HFFc6 (cell line): ENCODE measurements at regions not wholly inside any gene's neighbourhood (a gene's known extent, or its start where the extent isn't known, plus 50 kb on each side); places are given as distances from the start of the nearest gene placed in this dataset.
"Not testable (repeated sequence)": the region's sequence is repeated elsewhere in the genome, so short reads cannot be mapped to it uniquely, and the experiment has no call there.

Source experiments
- DNase-seq: peaks from one replicate; pipeline ENCODE4 v3.0.0-alpha.2; 2018
- H3K27ac Mint-ChIP-seq: 2 replicates; pipeline ENCODE4 v1.8.0; 2020; ENCODE audit warnings: mild to moderate bottlenecking, mixed read lengths
- H3K27me3 Mint-ChIP-seq: 2 replicates; pipeline ENCODE4 v1.8.0; 2021; ENCODE audit warnings: mild to moderate bottlenecking, moderate library complexity, mixed read lengths; ENCODE audit not compliant: insufficient read depth
- H3K36me3 Mint-ChIP-seq: 2 replicates; pipeline ENCODE4 v1.8.0; 2021; ENCODE audit warnings: low read depth, mixed read lengths
- H3K4me1 Mint-ChIP-seq: 2 replicates; pipeline ENCODE4 v1.8.0; 2020; ENCODE audit warnings: low read depth, mixed read lengths
- H3K4me3 Mint-ChIP-seq: 2 replicates; pipeline ENCODE4 v1.8.0; 2020; ENCODE audit warnings: mild to moderate bottlenecking, moderate library complexity, mixed read lengths
- H3K9me3 Mint-ChIP-seq: 2 replicates; pipeline ENCODE4 v1.8.0; 2020; ENCODE audit warnings: mild to moderate bottlenecking, mixed read lengths
- TF ChIP-seq, protein P1 (sequence below): fragments of 200-600 bp; sonication (generic); IDR thresholded peaks from 2 replicates; pipeline ENCODE4 v1.5.0; 2021; ENCODE audit warnings: antibody characterized with exemption, mild to moderate bottlenecking

DNA sequence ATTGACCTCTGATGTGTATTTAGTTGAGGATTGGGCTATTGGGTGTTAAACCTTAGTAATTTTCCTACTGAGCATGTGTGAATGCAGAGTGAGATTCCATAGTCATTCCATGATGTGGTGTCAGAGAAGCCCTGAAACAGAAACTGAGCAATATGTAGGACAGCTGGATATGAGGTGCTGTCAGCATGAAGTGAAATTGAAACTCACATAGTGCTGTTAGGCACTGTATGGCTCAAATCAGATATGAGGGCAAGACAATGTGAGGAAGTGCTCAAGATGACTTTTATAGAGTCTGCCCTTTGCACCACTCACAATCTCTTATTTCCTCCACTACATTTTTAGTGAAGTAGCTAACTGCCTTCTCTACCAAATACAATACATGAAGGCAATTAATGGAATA, 188.3 kb downstream of the SH3BGRL start:
- Mint-ChIP-seq H3K4me1 (no peaks in the 10 kb centered on the region), H3K27me3 (no peaks in the 10 kb centered on the region), H3K4me3 (no peak overlapping the region), H3K36me3 (no peaks in the 10 kb centered on the region), H3K27ac (no peak overlapping the region), H3K9me3 (no peaks in the 10 kb centered on the region)
- TF ChIP-seq, protein P1, sequence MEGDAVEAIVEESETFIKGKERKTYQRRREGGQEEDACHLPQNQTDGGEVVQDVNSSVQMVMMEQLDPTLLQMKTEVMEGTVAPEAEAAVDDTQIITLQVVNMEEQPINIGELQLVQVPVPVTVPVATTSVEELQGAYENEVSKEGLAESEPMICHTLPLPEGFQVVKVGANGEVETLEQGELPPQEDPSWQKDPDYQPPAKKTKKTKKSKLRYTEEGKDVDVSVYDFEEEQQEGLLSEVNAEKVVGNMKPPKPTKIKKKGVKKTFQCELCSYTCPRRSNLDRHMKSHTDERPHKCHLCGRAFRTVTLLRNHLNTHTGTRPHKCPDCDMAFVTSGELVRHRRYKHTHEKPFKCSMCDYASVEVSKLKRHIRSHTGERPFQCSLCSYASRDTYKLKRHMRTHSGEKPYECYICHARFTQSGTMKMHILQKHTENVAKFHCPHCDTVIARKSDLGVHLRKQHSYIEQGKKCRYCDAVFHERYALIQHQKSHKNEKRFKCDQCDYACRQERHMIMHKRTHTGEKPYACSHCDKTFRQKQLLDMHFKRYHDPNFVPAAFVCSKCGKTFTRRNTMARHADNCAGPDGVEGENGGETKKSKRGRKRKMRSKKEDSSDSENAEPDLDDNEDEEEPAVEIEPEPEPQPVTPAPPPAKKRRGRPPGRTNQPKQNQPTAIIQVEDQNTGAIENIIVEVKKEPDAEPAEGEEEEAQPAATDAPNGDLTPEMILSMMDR = no peak
- DNase-seq = no peak

DNA sequence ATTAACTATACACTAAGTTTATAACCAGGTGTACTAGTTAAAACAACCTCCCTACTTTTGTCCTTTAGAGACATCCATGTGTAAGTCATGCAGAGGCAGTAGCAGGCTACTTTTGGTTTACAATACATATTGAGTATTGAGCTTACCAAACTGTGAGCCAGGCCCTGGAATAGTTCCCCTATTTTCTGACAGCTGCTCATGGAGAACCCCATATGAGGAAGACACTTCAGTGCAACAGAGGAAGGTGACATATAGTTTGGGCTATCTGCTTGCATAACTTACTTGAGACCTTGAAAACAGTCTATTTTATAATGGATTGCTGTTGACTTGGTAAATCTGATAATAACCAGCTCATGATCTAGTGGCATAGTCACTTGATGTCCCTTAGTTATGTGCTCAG, 190.5 kb downstream of the SH3BGRL start:
- TF ChIP-seq, protein P1 = no peak
- Mint-ChIP-seq H3K4me3 (no peak overlapping the region), H3K27ac (no peak overlapping the region), H3K4me1 (no peaks in the 10 kb centered on the region), H3K9me3 (no peaks in the 10 kb centered on the region), H3K36me3 (no peaks in the 10 kb centered on the region), H3K27me3 (no peaks in the 10 kb centered on the region)
- no peak for DNase-seq

DNA sequence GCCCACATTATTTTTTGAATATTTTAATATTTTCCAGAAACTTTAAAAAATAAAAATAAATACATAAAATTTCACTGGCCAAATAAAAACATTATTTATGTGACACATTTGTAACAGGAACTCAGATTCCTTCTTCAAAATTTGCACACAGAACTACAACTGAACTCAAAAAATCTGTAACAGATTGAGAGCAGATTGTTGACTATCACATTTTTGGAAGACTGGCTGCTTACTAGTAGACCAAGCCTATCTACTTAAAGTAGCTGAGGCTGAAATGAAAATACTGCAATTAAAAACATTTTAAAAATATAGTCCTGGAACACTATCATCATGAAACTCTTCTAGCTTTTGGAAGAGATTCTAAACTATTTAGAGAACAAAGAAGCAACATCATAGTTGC, 203.9 kb downstream of the SH3BGRL start:
- DNase-seq = no peak
- H3K27ac Mint-ChIP-seq = no peak overlapping the region
- peaks cover 8% of the 10 kb centered on the region for H3K4me1 Mint-ChIP-seq
- no peaks in the 10 kb centered on the region for H3K9me3 Mint-ChIP-seq
- H3K36me3 Mint-ChIP-seq = no peaks in the 10 kb centered on the region
- H3K27me3 Mint-ChIP-seq = no peaks in the 10 kb centered on the region
- TF ChIP-seq, protein P1 = no peak
- no peak overlapping the region for H3K4me3 Mint-ChIP-seq

DNA sequence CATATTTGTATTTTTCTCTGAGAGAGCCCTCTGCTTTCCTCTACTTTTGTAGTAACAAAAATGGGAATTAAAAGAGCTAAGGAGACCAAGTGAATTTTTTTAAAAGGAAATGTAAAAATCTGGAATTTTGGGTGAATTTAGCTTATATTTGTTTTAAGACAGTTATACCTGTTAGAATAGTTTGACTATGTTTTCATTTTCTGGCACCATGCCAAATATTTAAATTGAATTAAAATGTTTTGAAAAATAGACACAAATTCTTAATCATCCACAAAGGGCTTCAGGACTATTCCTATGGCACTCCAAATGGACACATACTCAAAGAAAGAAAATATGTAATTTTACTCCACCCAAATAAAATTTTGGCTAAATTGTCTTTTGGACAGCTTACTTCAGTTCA, 209.6 kb downstream of the SH3BGRL start:
- no peaks in the 10 kb centered on the region for H3K9me3 Mint-ChIP-seq
- no peak for DNase-seq

DNA sequence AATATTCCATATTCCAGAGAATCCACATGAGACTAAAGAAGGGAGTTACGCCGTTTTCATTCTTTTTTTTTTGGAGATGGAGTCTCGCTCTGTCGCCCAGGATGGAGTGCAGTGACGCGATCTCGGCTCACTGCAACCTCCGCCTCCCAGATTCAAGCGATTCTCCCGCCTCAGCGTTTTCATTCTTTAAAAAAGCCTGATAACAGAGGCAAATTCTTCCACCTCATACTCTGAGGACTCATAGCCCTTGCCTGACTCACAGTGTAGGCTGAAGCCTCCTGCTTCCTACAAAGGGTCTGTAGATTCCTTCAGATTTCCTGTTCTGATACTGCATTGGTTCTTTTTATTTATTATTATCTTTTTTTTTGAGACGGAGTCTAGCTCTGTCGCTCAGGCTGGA, 210.5 kb downstream of the SH3BGRL start:
- Mint-ChIP-seq H3K27me3 (no peaks in the 10 kb centered on the region), H3K4me3 (no peak overlapping the region), H3K36me3 (no peaks in the 10 kb centered on the region), H3K9me3 (no peaks in the 10 kb centered on the region), H3K27ac (no peak overlapping the region), H3K4me1 (peaks cover 8% of the 10 kb centered on the region)
- TF ChIP-seq, protein P1 = no peak
- DNase-seq = no peak

More for the DNA sequence above, 209.6 kb downstream of the SH3BGRL start:
- H3K4me3 Mint-ChIP-seq = no peak overlapping the region
- no peaks in the 10 kb centered on the region for H3K36me3 Mint-ChIP-seq
- no peaks in the 10 kb centered on the region for H3K27me3 Mint-ChIP-seq
- TF ChIP-seq, protein P1 = no peak
- H3K27ac Mint-ChIP-seq = no peak overlapping the region
- peaks cover 8% of the 10 kb centered on the region for H3K4me1 Mint-ChIP-seq

DNA sequence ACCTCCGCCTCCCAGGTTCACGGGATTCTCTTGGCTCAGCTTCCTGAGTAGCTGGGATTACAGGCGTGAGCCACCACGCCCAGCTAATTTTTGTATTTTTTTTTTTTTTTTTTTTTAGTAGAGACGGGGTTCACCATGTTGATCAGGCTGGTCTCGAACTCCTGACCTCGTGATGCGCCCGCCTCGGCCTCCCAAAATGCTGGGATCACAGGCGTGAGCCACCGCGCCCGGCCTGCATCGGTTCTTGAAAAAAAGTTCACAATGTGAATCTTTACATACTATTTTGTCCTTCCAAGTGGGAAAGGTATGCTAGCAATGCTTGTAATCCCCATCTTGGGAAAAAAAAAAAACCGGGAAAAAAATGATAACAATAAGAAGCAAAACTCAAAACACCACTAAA, 211.0 kb downstream of the SH3BGRL start:
- H3K27ac Mint-ChIP-seq, H3K27me3 Mint-ChIP-seq, H3K4me1 Mint-ChIP-seq, H3K9me3 Mint-ChIP-seq, DNase-seq, H3K36me3 Mint-ChIP-seq, H3K4me3 Mint-ChIP-seq: not testable (repeated sequence)
